DND-41 (cell line): ENCODE measurements at regions not wholly inside any gene's neighbourhood (a gene's known extent, or its start where the extent isn't known, plus 50 kb on each side); places are given as distances from the start of the nearest gene placed in this dataset.

Source experiments
- ATAC-seq: fragments of 200-7000 bp; cut with Tn5 transposase; 3 replicates; pipeline ENCODE4 v1.9.1; 2021; ENCODE audit warnings: low read depth; ENCODE audit not compliant: insufficient read depth
- DNase-seq: peaks from one replicate; pipeline ENCODE4 v3.0.0-alpha.2; 2020
- H2AFZ ChIP-seq: 2 replicates; pipeline ENCODE4 v1.6.0; 2012; ENCODE audit warnings: low read depth, low read length
- H3K27ac ChIP-seq: 2 replicates; pipeline ENCODE4 v1.5.1; 2012; ENCODE audit warnings: low read length, inconsistent platforms
- H3K27me3 ChIP-seq: fragments of 200-600 bp; sonication (generic); 2 replicates; pipeline ENCODE4 v1.6.0; 2012; ENCODE audit warnings: low read length, mild to moderate bottlenecking, inconsistent platforms; ENCODE audit not compliant: insufficient read depth, poor library complexity
- H3K36me3 ChIP-seq: 2 replicates; pipeline ENCODE4 v1.5.1; 2012; ENCODE audit warnings: low read length, inconsistent platforms; ENCODE audit not compliant: insufficient read depth
- H3K4me1 ChIP-seq: 2 replicates; pipeline ENCODE4 v1.5.1; 2012; ENCODE audit warnings: mild to moderate bottlenecking, low read length; ENCODE audit not compliant: insufficient read depth
- H3K4me2 ChIP-seq: 2 replicates; pipeline ENCODE4 v1.6.0; 2012; ENCODE audit warnings: mild to moderate bottlenecking, moderate library complexity, low read length, inconsistent platforms; ENCODE audit not compliant: insufficient read depth
- H3K4me3 ChIP-seq, 2 experiments: fragments of 200-600 bp in 1 of 2; shearing (Covaris generic) in 1 of 2; 2 replicates each; pipeline ENCODE4 v1.5.1; 2012 to 2016; ENCODE audit warnings: inconsistent platforms in 2 of 2, low read length in 2 of 2, mild to moderate bottlenecking in 2 of 2, low read depth in 1 of 2, moderate library complexity in 1 of 2
- H3K79me2 ChIP-seq: 2 replicates; pipeline ENCODE4 v1.6.0; 2012; ENCODE audit warnings: low read length, inconsistent platforms; ENCODE audit not compliant: insufficient read depth
- H3K9ac ChIP-seq: 2 replicates; pipeline ENCODE4 v1.6.0; 2012; ENCODE audit warnings: low read depth, mild to moderate bottlenecking, inconsistent platforms, low read length, moderate library complexity
- H3K9me3 ChIP-seq: 2 replicates; pipeline ENCODE4 v1.5.1; 2012; ENCODE audit warnings: low read length, moderate library complexity, mild to moderate bottlenecking, inconsistent platforms; ENCODE audit not compliant: insufficient read depth, severe bottlenecking
- H4K20me1 ChIP-seq: 2 replicates; pipeline ENCODE4 v1.6.0; 2012; ENCODE audit warnings: low read length; ENCODE audit not compliant: insufficient read depth
- CTCF ChIP-seq: IDR thresholded peaks from 2 replicates; pipeline ENCODE4 v1.5.1; 2012; ENCODE audit warnings: borderline replicate concordance, low read length, moderate library complexity, mild to moderate bottlenecking; ENCODE audit not compliant: poor library complexity, severe bottlenecking; ENCODE audit errors: extremely low read depth
- EZH2 ChIP-seq: IDR thresholded peaks from 3 replicates; pipeline ENCODE4 v1.6.1; 2012; ENCODE audit warnings: borderline replicate concordance, low read depth, mild to moderate bottlenecking, moderate library complexity, low read length, inconsistent platforms; ENCODE audit not compliant: severe bottlenecking

GRCh38 chr18:37667836-37668235 is 102.2 kb upstream of the CELF4 start:
- Histone ChIP-seq H3K27ac (no peak overlapping the region), H3K27me3 (no peaks in the 10 kb centered on the region), H3K9ac (no peak overlapping the region), H3K4me2 (no peak overlapping the region), H3K9me3 (no peaks in the 10 kb centered on the region), H3K36me3 (no peaks in the 10 kb centered on the region), H4K20me1 (no peaks in the 10 kb centered on the region), H2AFZ (no peak overlapping the region), H3K4me3 (no peak overlapping the region), H3K79me2 (no peaks in the 10 kb centered on the region), H3K4me1 (no peaks in the 10 kb centered on the region)
- no peak for DNase-seq
- TF ChIP-seq EZH2: no peak
- no peak for ATAC-seq

GRCh38 chr18:37666991-37667390 is 101.4 kb upstream of the CELF4 start:
- no peak for TF ChIP-seq CTCF
- no peak for TF ChIP-seq EZH2

GRCh38 chr18:37666451-37666850 is 100.9 kb upstream of the CELF4 start:
- no peak overlapping the region for H3K4me3 ChIP-seq
- H3K4me2 ChIP-seq: no peak overlapping the region
- H3K9ac ChIP-seq: no peak overlapping the region
- H3K4me1 ChIP-seq: no peaks in the 10 kb centered on the region
- H3K27me3 ChIP-seq: no peaks in the 10 kb centered on the region
- no peaks in the 10 kb centered on the region for H3K36me3 ChIP-seq
- no peak overlapping the region for H2AFZ ChIP-seq
- DNase-seq (no peak), ATAC-seq (no peak)
- TF ChIP-seq EZH2: no peak
- no peak for TF ChIP-seq CTCF
- H3K79me2 ChIP-seq: no peaks in the 10 kb centered on the region
- H4K20me1 ChIP-seq: no peaks in the 10 kb centered on the region
- no peak overlapping the region for H3K27ac ChIP-seq
- H3K9me3 ChIP-seq: no peaks in the 10 kb centered on the region

More at GRCh38 chr18:37666991-37667390, 101.4 kb upstream of the CELF4 start:
- Histone ChIP-seq H3K79me2 (no peaks in the 10 kb centered on the region), H3K27ac (no peak overlapping the region), H3K4me3 (no peak overlapping the region), H3K27me3 (no peaks in the 10 kb centered on the region), H4K20me1 (no peaks in the 10 kb centered on the region), H3K4me2 (no peak overlapping the region), H2AFZ (no peak overlapping the region), H3K9me3 (no peaks in the 10 kb centered on the region), H3K36me3 (no peaks in the 10 kb centered on the region), H3K4me1 (no peaks in the 10 kb centered on the region), H3K9ac (no peak overlapping the region)
- ATAC-seq: no peak
- DNase-seq: no peak

GRCh38 chr18:37665346-37665745 is 99.7 kb upstream of the CELF4 start:
- H3K9ac ChIP-seq: no peak overlapping the region
- no peak overlapping the region for H3K4me2 ChIP-seq
- TF ChIP-seq CTCF (no peak), EZH2 (no peak)
- DNase-seq (no peak), ATAC-seq (no peak)
- no peak overlapping the region for H2AFZ ChIP-seq
- H4K20me1 ChIP-seq: no peaks in the 10 kb centered on the region
- no peaks in the 10 kb centered on the region for H3K27me3 ChIP-seq
- H3K27ac ChIP-seq: no peak overlapping the region
- H3K79me2 ChIP-seq: no peaks in the 10 kb centered on the region
- H3K36me3 ChIP-seq: no peaks in the 10 kb centered on the region
- no peaks in the 10 kb centered on the region for H3K9me3 ChIP-seq
- H3K4me3 ChIP-seq: no peak overlapping the region
- no peaks in the 10 kb centered on the region for H3K4me1 ChIP-seq
